IMR-90 (cell line): ENCODE measurements at regions not wholly inside any gene's neighbourhood (a gene's known extent, or its start where the extent isn't known, plus 50 kb on each side); places are given as distances from the start of the nearest gene placed in this dataset.

Experiments used
- ATAC-seq: fragments of 200-7000 bp; cut with Tn5 transposase; 2 replicates; pipeline ENCODE4 v1.9.1; 2020; ENCODE audit warnings: low read depth, mild to moderate bottlenecking, moderate library complexity
- BruUV-seq: library from RNA; stranded (reverse); fragments of 400-500 nt; replicated peaks from 2 replicates; lab custom pipeline; 2021; lab: Mats Ljungman, UMichigan
- CTCF ChIA-PET: fragments of 300-600 bp; formaldehyde crosslinking; extraction: SDS; loops from one replicate; lab custom pipeline; 2021; ENCODE audit warnings: antibody characterized with exemption; lab: Yijun Ruan, JAX
- POLR2A ChIA-PET: fragments of 300-600 bp; sonication (Branson Sonifier 250); formaldehyde crosslinking; loops from one replicate; lab custom pipeline; 2022; ENCODE audit warnings: antibody characterized with exemption; ENCODE audit not compliant: unreplicated experiment; lab: Charles Lee
- DNase-seq: peaks from one replicate; pipeline ENCODE4 v3.0.0; 2013
- H2AFZ ChIP-seq: replicated peaks from 2 replicates; pipeline ENCODE3; 2013; ENCODE audit warnings: low read length, mild to moderate bottlenecking; ENCODE audit not compliant: poor library complexity
- H2AK5ac ChIP-seq: 2 replicates; pipeline ENCODE4 v1.6.1; 2013; ENCODE audit warnings: low read depth, low read length, inconsistent platforms
- H2AK9ac ChIP-seq: replicated peaks from 2 replicates; pipeline ENCODE3; 2013; ENCODE audit warnings: mild to moderate bottlenecking, low read depth, low read length, moderate library complexity; ENCODE audit not compliant: poor library complexity
- H2BK120ac ChIP-seq: 2 replicates; pipeline ENCODE4 v1.6.1; 2013; ENCODE audit warnings: low read depth, low read length, inconsistent platforms
- H2BK15ac ChIP-seq: 3 replicates; pipeline ENCODE4 v1.6.1; 2013; ENCODE audit warnings: low read depth, low read length, inconsistent platforms
- H2BK20ac ChIP-seq: 2 replicates; pipeline ENCODE4 v1.6.1; 2013; ENCODE audit warnings: low read depth, mild to moderate bottlenecking, inconsistent platforms, low read length, moderate library complexity
- H2BK5ac ChIP-seq: 2 replicates; pipeline ENCODE4 v1.6.1; 2013; ENCODE audit warnings: mild to moderate bottlenecking, low read depth, low read length, inconsistent platforms; ENCODE audit not compliant: poor library complexity, severe bottlenecking
- H3K14ac ChIP-seq: replicated peaks from 2 replicates; pipeline ENCODE4 v1.6.1; 2013; ENCODE audit warnings: low read depth, low read length, inconsistent platforms
- H3K18ac ChIP-seq: 2 replicates; pipeline ENCODE4 v1.6.1; 2013; ENCODE audit warnings: low read depth, low read length, control low read depth
- H3K23ac ChIP-seq: 2 replicates; pipeline ENCODE4 v1.6.1; 2013; ENCODE audit warnings: low read depth, low read length, inconsistent platforms
- H3K27ac ChIP-seq: 2 replicates; pipeline ENCODE4 v1.5.1; 2013; ENCODE audit warnings: mild to moderate bottlenecking, control low read depth, low read length; ENCODE audit not compliant: insufficient read depth
- H3K27me3 ChIP-seq: 2 replicates; pipeline ENCODE4 v1.6.1; 2013; ENCODE audit warnings: low read length; ENCODE audit not compliant: control insufficient read depth, insufficient read depth
- H3K36me3 ChIP-seq: 2 replicates; pipeline ENCODE4 v1.6.1; 2013; ENCODE audit warnings: low read length, mixed read lengths; ENCODE audit not compliant: control insufficient read depth, insufficient read depth
- H3K4ac ChIP-seq: 2 replicates; pipeline ENCODE4 v1.6.1; 2013; ENCODE audit warnings: low read depth, low read length, inconsistent platforms
- H3K4me1 ChIP-seq: 2 replicates; pipeline ENCODE4 v1.6.1; 2013; ENCODE audit warnings: low read length, mixed read lengths; ENCODE audit not compliant: control insufficient read depth, insufficient read depth
- H3K4me2 ChIP-seq: 2 replicates; pipeline ENCODE4 v1.6.1; 2013; ENCODE audit warnings: low read depth, mild to moderate bottlenecking, control low read depth, low read length, moderate library complexity
- H3K4me3 ChIP-seq: 2 replicates; pipeline ENCODE4 v1.5.1; 2013; ENCODE audit warnings: low read depth, mild to moderate bottlenecking, control low read depth, low read length, moderate library complexity; ENCODE audit not compliant: insufficient read depth
- H3K56ac ChIP-seq: 2 replicates; pipeline ENCODE4 v1.6.1; 2013; ENCODE audit warnings: low read length, inconsistent platforms; ENCODE audit not compliant: insufficient read depth; ENCODE audit errors: extremely low read depth
- H3K79me1 ChIP-seq, 2 experiments: 2 replicates each; pipeline ENCODE4 v1.6.1; 2013; ENCODE audit warnings: low read length in 2 of 2, inconsistent platforms in 1 of 2, low read depth in 1 of 2
- H3K9ac ChIP-seq: 2 replicates; pipeline ENCODE4 v1.6.1; 2013; ENCODE audit warnings: low read depth, low read length, control low read depth
- H3K9me1 ChIP-seq: 2 replicates; pipeline ENCODE4 v1.6.1; 2013; ENCODE audit warnings: low read length, inconsistent platforms; ENCODE audit not compliant: insufficient read depth
- H3K9me3 ChIP-seq: 2 replicates; pipeline ENCODE4 v1.6.1; 2013; ENCODE audit warnings: low read length; ENCODE audit not compliant: control insufficient read depth, insufficient read depth
- H4K20me1 ChIP-seq: 2 replicates; pipeline ENCODE4 v1.6.1; 2013; ENCODE audit warnings: low read length, inconsistent platforms; ENCODE audit not compliant: insufficient read depth
- H4K5ac ChIP-seq: 2 replicates; pipeline ENCODE4 v1.6.1; 2013; ENCODE audit warnings: mild to moderate bottlenecking, low read depth, low read length, control low read depth
- H4K8ac ChIP-seq, 2 experiments: 2 replicates each; pipeline ENCODE4 v1.6.1; 2013; ENCODE audit warnings: low read depth in 2 of 2, low read length in 2 of 2, control low read depth in 1 of 2, inconsistent platforms in 1 of 2
- H4K91ac ChIP-seq: 2 replicates; pipeline ENCODE4 v1.6.1; 2013; ENCODE audit warnings: low read depth, low read length, inconsistent platforms; ENCODE audit not compliant: insufficient read depth
- BHLHE40 ChIP-seq: fragments of 150-350 bp; IDR thresholded peaks from 2 replicates; pipeline ENCODE4 v1.6.1; 2016; ENCODE audit warnings: mild to moderate bottlenecking, low read depth, low read length
- CEBPB ChIP-seq: IDR thresholded peaks from 2 replicates; pipeline ENCODE4 v1.6.1; 2012; ENCODE audit warnings: low read depth, low read length, improper control_type of control experiment
- CHD1 ChIP-seq: IDR thresholded peaks from 2 replicates; pipeline ENCODE4 v1.6.1; 2012; ENCODE audit warnings: low read depth, low read length, improper control_type of control experiment
- FOS ChIP-seq: fragments of 150-350 bp; IDR thresholded peaks from 2 replicates; pipeline ENCODE4 v1.6.1; 2016; ENCODE audit warnings: low read depth, low read length
- MAFK ChIP-seq: IDR thresholded peaks from 2 replicates; pipeline ENCODE4 v1.6.1; 2012; ENCODE audit warnings: low read depth, low read length, improper control_type of control experiment
- MAZ ChIP-seq: IDR thresholded peaks from 2 replicates; pipeline ENCODE4 v1.6.1; 2012; ENCODE audit warnings: low read depth, mild to moderate bottlenecking, low read length, improper control_type of control experiment, moderate library complexity, borderline replicate concordance
- MXI1 ChIP-seq: IDR thresholded peaks from 2 replicates; pipeline ENCODE4 v1.6.1; 2012; ENCODE audit warnings: low read depth, mild to moderate bottlenecking, low read length, moderate library complexity, borderline replicate concordance
- NFE2L2 ChIP-seq: fragments of 150-350 bp; IDR thresholded peaks from 2 replicates; pipeline ENCODE4 v1.6.1; 2016; ENCODE audit warnings: low read depth, mild to moderate bottlenecking, low read length
- POLR2A ChIP-seq: IDR thresholded peaks from 2 replicates; pipeline ENCODE4 v1.6.1; 2012; ENCODE audit warnings: mild to moderate bottlenecking, low read depth, low read length
- RAD21 ChIP-seq: IDR thresholded peaks from 2 replicates; pipeline ENCODE4 v1.6.1; 2012; ENCODE audit warnings: low read length, improper control_type of control experiment
- RCOR1 ChIP-seq: IDR thresholded peaks from 2 replicates; pipeline ENCODE4 v1.6.1; 2012; ENCODE audit warnings: mild to moderate bottlenecking, low read length, improper control_type of control experiment; ENCODE audit not compliant: insufficient replicate concordance
- RFX5 ChIP-seq: IDR thresholded peaks from 2 replicates; pipeline ENCODE4 v1.8.0; 2012; ENCODE audit warnings: low read depth, mild to moderate bottlenecking, low read length, moderate library complexity
- SMC3 ChIP-seq: fragments of 150-350 bp; IDR thresholded peaks from 2 replicates; pipeline ENCODE4 v1.6.1; 2016; ENCODE audit warnings: low read depth, mild to moderate bottlenecking, antibody characterized with exemption, low read length, moderate library complexity
- WGBS, 2 experiments: methylation state at CpG; one replicate each; pipeline versions ENCODE4 v1.1.5 to v1.1.7; 2013; ENCODE audit warnings: missing lambda C conversion rate in 2 of 2; ENCODE audit not compliant: insufficient read length in 1 of 2; ENCODE audit errors: extremely low coverage in 2 of 2; 5-methylcytosine and 5-hydroxymethylcytosine counted together
- dilution Hi-C: fragments of 300-500 bp; cut with HindIII; formaldehyde crosslinking; loops from one replicate; pipeline ENCODE4 v1.14.3; 2018; ENCODE audit warnings: low sequenced_read_pairs; ENCODE audit not compliant: unreplicated experiment
- in situ Hi-C: fragments of 300-500 bp; cut with MboI; formaldehyde crosslinking; loops from 3 replicates; pipeline ENCODE4 v1.14.3; 2019; ENCODE audit warnings: low sequenced_read_pairs, inconsistent platforms, mixed read lengths
- intact Hi-C: fragments of 100-400 bp; cut with micrococcal nuclease; formaldehyde crosslinking; loops from 2 replicates; pipeline ENCODE4 v1.10.0; 2022
- TF ChIP-seq, protein P1 (sequence below): fragments of 150-350 bp; IDR thresholded peaks from 2 replicates; pipeline ENCODE4 v1.6.1; 2017; ENCODE audit warnings: mild to moderate bottlenecking, antibody characterized with exemption, low read length, low read depth
- TF ChIP-seq, protein P2 (sequence below): fragments of 150-350 bp; IDR thresholded peaks from 2 replicates; pipeline ENCODE4 v1.6.1; 2016; ENCODE audit warnings: low read depth, mild to moderate bottlenecking, low read length, moderate library complexity, borderline replicate concordance
- TF ChIP-seq, protein P3 (sequence below): conservative IDR thresholded peaks from 2 replicates; pipeline ENCODE4 v1.5.1; 2012; ENCODE audit warnings: mild to moderate bottlenecking, low read depth, low read length, improper control_type of control experiment

DNA sequence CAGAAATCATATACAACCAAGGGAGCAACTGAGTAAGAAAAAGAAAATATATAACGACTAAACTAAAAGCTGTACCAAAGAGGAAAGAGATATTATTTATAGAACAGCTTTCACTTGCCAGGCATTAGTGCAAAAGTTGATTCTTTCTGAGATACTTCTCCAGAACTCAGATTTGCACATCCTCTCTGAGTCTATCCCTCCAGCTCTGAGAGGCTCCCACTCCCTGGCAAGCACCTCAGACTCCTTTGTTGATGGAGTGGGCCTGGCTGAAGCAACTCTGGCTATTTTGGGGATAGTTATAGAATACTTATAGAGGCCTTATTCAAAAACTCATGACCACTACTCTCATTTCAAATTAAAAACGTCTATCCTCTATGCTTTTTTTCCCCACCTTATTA lies 501.6 kb upstream of the TNP1 start:
- Histone ChIP-seq H4K8ac (peak overlapping the region; percentile 89 to 96), H3K14ac (peak overlapping the region; percentile 98), H3K9me3 (no peaks in the 10 kb centered on the region), H2BK5ac (peak overlapping the region; percentile 89), H3K79me1 (peaks cover 0 to 18% of the 10 kb centered on the region in 2 experiments; a peak in 3 of 4 replicates), H3K56ac (peak overlapping the region; percentile 97), H2BK20ac (peak overlapping the region; percentile 100), H3K4me1 (peaks cover 41% of the 10 kb centered on the region), H3K9me1 (peaks cover 24% of the 10 kb centered on the region), H2AFZ (no peak overlapping the region), H3K27ac (peak overlapping the region; percentile 96), H2BK15ac (peak overlapping the region; percentile 94; the same call in 2 of the 3 replicates), H4K5ac (peak overlapping the region; percentile 92), H2AK5ac (peak overlapping the region; percentile 65; the same call in 1 of the 2 replicates), H3K9ac (peak overlapping the region; percentile 32), H4K91ac (peak overlapping the region; percentile 99), H3K4me2 (no peak overlapping the region), H3K23ac (peak overlapping the region; percentile 99), H4K20me1 (no peaks in the 10 kb centered on the region), H3K4me3 (no peak overlapping the region), H3K4ac (peak overlapping the region; percentile 100), H2BK120ac (peak overlapping the region; percentile 100), H3K27me3 (no peaks in the 10 kb centered on the region), H2AK9ac (no peak overlapping the region), H3K36me3 (no peaks in the 10 kb centered on the region), H3K18ac (peak overlapping the region; percentile 95)
- TF ChIP-seq BHLHE40 (no peak), MAZ (no peak), RAD21 (no peak), NFE2L2 (no peak), MXI1 (no peak), SMC3 (no peak), RCOR1 (no peak), RFX5 (no peak), MAFK (no peak), POLR2A (no peak), CEBPB (no peak), CHD1 (no peak), FOS (no peak)
- TF ChIP-seq, protein P1, sequence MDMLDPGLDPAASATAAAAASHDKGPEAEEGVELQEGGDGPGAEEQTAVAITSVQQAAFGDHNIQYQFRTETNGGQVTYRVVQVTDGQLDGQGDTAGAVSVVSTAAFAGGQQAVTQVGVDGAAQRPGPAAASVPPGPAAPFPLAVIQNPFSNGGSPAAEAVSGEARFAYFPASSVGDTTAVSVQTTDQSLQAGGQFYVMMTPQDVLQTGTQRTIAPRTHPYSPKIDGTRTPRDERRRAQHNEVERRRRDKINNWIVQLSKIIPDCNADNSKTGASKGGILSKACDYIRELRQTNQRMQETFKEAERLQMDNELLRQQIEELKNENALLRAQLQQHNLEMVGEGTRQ: no peak
- TF ChIP-seq, protein P2, sequence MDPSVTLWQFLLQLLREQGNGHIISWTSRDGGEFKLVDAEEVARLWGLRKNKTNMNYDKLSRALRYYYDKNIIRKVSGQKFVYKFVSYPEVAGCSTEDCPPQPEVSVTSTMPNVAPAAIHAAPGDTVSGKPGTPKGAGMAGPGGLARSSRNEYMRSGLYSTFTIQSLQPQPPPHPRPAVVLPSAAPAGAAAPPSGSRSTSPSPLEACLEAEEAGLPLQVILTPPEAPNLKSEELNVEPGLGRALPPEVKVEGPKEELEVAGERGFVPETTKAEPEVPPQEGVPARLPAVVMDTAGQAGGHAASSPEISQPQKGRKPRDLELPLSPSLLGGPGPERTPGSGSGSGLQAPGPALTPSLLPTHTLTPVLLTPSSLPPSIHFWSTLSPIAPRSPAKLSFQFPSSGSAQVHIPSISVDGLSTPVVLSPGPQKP: no peak
- TF ChIP-seq, protein P3, sequence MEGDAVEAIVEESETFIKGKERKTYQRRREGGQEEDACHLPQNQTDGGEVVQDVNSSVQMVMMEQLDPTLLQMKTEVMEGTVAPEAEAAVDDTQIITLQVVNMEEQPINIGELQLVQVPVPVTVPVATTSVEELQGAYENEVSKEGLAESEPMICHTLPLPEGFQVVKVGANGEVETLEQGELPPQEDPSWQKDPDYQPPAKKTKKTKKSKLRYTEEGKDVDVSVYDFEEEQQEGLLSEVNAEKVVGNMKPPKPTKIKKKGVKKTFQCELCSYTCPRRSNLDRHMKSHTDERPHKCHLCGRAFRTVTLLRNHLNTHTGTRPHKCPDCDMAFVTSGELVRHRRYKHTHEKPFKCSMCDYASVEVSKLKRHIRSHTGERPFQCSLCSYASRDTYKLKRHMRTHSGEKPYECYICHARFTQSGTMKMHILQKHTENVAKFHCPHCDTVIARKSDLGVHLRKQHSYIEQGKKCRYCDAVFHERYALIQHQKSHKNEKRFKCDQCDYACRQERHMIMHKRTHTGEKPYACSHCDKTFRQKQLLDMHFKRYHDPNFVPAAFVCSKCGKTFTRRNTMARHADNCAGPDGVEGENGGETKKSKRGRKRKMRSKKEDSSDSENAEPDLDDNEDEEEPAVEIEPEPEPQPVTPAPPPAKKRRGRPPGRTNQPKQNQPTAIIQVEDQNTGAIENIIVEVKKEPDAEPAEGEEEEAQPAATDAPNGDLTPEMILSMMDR: no peak
- DNase-seq (peak; percentile 34), ATAC-seq (peak; percentile 8)
- POLR2A ChIA-PET: interaction anchor here (0.7 to 0.9 kb wide), 4 partner anchors 130 to 666 kb away, joined by 3 to 15 read pairs (median 8); no protein-coding TSS in a partner anchor
- no CpG with 5 or more reads among the region's 2 CpGs for WGBS, 2 experiments
- BruUV-seq: no TSS peak
- in situ Hi-C loops (no loop called here), intact Hi-C loops (loop anchor here (10.0 kb wide), 1 partner anchor 667 kb away; the partner anchor contains the start of gene IGFBP5), dilution Hi-C loops (no loop called here)
- CTCF ChIA-PET: interaction anchor here (0.6 to 1.0 kb wide), 3 partner anchors 32 to 157 kb away, joined by 3 to 4 read pairs (median 3); no protein-coding TSS in a partner anchor
